G401 (cell line): ENCODE measurements at regions not wholly inside any gene's neighbourhood (a gene's known extent, or its start where the extent isn't known, plus 50 kb on each side); places are given as distances from the start of the nearest gene placed in this dataset.

ENCODE experiments used
- DNase-seq: peaks from one replicate; pipeline ENCODE4 v3.0.0-alpha.2; 2015; ENCODE audit warnings: low spot score
- in situ Hi-C: cut with HindIII; loops from 2 replicates; pipeline ENCODE4 v1.10.0; 2016; ENCODE audit warnings: low sequenced_read_pairs, mixed read lengths

- in situ Hi-C loops = no loop called here
- DNase-seq = no peak
These were observed 64.7 kb upstream of the NGF start for GRCh38 chr1:115402753-115403184.

- in situ Hi-C loops = no loop called here
- DNase-seq = no peak
These were observed 63.6 kb upstream of the NGF start for GRCh38 chr1:115401676-115402075.

- DNase-seq = no peak
- in situ Hi-C loops = no loop called here
These were observed 62.8 kb upstream of the NGF start for GRCh38 chr1:115400891-115401290.

GRCh38 chr1:115400426-115400825, 62.4 kb upstream of the NGF start:
- in situ Hi-C loops = no loop called here
- DNase-seq = no peak

GRCh38 chr1:115398745-115399144, 60.7 kb upstream of the NGF start:
- in situ Hi-C loops = no loop called here
- DNase-seq = no peak
